GM21390 (cell line): ENCODE measurements at regions not wholly inside any gene's neighbourhood (a gene's known extent, or its start where the extent isn't known, plus 50 kb on each side); places are given as distances from the start of the nearest gene placed in this dataset.

Source experiments
- ATAC-seq: cut with Tn5 transposase; IDR thresholded peaks from one replicate; pipeline ENCODE4 v1.9.1; 2021; ENCODE audit not compliant: unreplicated experiment

DNA sequence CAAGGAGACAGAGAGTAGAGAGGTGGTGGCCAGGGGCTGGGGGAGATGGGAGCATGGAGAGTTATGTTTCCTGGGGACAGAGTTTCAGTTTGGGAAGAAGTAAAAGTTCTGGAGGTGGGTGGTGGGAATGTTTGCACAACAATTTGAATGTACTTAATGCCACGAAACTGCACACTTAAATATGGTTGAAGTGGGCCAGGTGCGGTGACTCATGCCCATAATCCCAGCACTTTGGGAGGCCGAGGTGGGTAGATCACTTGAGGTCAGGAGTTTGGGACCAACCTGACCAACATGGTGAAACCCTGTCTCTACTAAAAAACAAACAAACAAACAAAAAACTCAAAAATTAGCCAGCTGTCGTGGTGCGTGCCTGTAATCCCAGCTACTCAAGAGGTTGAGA, 137.2 kb downstream of the PFKFB3 start:
- ATAC-seq, result no peak

DNA sequence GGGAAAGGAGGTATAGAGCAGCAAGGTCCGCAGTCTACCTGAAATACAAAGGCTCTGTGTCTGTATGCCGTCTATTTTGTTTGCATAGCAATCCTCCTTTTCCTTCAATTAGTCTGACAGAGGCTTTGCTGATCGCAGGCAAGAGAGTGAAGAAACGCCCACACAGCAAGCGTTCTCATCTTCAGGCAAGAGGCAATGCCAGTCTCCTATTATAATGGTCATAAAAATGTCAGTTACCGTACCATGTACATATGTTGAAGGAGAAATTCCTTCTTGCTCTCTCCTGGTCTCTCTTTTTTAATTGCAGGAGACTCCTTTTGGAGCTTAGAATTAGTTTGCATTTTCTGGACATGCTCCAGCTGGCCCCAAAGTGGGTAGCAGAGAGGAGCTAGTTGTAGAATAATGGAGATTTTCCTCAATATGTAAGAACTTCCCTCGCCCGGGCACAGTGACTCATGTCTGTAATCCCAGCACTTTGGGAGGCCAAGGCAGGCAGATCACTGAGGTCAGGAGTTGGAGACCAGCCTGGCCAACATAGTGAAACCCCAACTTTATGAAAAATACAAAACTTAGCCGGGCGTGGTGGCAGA, 139.5 kb downstream of the PFKFB3 start:
- ATAC-seq, result no peak

DNA sequence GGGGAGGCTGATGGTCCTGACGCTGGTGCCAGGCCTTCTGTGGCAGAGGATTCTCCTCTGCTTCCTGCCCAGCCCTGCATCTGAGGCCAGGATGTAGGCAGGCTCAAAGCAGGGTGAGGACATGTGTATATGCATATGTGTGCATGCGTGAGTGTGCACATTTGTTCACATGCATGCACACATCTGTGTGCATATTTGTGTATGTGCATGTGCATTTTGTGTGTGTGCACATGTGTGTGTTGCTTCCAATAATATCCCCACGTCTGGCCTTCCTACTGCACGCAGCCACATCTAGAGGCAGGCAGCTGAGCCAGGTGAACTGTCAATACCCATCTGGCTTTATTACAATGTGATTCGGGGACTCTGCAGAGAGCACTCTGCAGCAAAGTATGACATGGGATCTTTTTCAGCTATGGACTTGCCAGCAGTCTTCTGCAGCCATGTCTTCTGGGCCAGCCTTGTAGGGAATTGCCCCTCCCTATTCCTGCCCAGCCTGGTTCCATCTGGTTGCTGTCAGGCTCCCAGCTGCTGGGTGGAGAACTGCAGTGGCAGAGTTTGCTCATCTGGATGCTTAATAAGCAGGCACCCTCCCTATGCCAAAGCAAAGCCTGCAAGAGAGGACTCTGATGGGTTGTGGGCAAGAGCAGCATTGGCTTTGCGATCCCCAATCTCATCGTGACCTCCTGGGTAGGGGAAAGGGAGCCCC, 140.7 kb downstream of the PFKFB3 start:
- no peak for ATAC-seq

DNA sequence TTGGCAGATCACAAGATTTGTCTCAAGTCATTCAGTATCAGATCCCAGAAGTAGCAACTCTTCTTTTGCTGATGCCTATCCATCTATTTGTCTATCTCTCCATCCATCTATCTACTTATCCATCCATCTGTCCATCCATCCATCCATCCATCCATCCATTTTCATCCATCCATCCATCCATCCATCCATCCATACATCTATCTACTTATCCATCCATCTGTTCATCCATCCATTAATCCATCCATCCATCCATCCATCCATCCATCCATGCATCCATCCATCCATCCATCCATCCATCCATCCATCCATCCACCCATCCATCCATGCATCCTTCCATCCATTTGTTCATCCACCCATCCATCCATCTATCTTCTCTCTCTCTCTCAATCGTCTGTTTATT, 142.7 kb downstream of the PFKFB3 start:
- ATAC-seq, result no peak

DNA sequence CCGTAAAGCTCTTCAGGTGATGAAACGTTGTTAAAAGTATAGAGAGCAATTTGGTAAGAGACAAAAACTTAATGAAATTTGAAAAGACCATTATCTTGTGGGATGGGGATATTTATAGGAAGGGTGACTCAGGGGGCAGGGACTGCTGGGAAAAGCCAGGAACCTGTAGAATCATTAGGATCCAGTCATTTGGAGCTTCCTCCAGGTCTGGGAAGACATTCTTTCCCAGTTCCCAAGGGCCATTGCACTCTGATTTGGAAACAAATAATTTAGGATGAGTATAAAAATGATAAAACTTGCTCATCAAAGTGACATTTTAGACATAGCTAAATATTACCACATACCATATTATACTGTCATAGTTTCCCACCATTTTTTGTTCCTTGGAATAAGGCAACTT, 143.9 kb downstream of the PFKFB3 start:
- no peak for ATAC-seq

DNA sequence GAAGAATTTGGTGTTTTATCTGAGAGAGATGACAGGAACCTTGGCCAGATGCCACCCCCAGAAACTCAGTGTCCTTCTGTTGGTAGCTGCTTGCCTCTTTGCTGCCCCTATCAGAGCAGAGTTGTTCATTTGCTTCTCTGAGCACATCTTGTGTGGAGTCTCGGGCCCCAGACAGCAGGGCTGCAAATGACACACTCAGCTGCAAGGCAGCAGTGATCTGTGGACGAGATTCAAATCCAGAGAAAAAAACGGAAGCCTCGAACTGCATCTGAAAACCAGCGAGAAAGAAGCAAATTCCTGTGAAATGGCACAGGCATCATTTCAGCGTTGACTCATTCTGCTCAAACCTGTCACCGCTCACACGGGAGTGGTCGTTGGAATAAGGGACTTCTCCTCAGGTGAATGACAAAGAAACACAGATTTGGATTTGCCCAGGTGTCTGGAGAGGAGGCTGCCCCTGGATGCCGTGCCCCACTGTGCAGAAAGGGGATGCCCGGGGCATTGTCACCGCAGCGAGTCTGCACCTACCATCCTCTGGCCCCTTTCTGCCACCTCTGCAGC, 144.7 kb downstream of the PFKFB3 start:
- peak; percentile 38 for ATAC-seq

DNA sequence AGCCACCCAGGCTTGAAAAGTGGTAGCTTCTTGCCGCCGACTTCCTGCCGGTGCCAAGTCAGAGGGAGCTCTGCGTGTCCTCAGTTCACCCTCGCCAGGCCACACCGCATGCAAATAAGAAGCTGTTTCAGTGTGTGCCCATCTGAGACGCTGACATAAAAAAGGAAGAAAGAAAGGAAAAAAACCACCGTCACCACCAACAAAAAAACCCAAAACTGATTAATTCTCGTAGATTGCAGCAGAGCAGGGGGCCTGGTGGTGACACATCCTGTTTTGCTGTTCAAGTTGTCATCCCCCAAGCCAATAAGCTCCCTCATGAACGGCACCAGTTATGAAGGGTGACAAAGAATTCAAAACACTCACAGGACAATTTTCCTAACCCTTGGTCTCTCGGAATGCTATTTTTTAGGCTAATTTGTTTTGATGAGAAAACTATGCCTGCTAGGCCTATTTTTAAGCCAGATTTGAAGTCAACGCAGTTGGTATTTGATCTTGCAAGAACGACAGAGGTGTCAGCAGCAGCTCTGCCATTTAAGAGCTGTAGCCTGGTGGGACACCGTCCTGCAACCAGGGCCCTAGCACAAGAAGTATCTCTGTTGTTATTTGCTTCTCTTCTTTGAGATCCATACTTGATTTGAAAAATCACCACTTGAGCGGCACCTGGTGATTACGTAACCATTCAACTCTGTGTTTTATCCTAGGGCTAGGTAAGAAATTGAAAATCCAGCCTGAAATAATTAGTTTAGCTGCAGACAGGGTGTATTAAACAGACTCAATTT, 145.6 kb downstream of the PFKFB3 start:
- ATAC-seq, result peak; percentile 91

DNA sequence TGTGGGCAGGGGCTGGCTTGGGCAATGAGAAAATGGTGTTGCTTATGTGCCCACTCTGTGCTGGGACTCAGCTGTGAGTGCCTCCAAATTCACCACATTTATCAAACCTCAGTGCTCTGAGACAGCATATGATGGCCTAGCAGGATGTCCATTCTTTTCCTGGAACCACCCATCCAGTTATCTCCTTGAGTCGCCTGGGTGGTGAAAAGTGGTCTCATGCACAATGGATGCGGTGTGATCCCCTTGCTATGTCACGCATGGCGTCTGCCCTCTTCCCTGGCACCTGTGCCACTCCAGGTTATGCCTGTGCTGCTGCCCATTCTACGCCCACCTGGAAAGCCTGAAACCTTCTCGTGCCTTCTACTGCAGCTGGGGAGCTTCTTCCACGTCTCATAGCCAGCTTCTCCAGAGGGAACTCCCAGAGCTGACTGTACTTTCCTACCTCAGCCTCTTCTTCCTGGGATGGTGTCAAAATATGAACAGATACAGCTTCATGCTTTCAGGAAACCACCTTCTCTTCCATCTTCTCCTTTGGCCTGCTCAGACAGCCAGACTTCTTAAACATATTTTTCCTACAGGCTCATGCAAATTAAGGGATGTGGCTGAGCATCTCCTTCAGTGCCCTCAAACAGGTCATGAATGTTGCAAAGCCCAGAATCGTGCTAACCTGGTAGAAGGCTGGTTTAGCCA, 147.3 kb downstream of the PFKFB3 start:
- ATAC-seq, result no peak

DNA sequence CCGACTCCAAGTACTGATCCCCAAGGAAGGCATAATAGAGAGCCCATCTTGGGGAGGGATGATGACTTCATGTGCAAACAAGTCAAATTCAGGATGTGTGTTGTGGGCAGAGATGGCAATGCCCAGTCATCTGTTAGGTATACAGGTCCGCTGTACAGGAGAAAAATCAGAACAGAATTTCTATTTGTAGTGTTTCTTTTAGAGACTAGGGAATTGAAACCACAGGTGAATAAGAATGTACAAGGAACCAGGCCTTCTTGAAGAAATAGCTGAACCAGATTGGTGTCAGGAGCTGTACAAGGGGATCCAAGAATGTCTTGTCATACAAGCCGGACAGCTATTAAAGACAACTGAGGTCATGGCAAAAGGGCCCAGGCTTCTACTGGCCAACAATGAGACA, 147.9 kb downstream of the PFKFB3 start:
- no peak for ATAC-seq

DNA sequence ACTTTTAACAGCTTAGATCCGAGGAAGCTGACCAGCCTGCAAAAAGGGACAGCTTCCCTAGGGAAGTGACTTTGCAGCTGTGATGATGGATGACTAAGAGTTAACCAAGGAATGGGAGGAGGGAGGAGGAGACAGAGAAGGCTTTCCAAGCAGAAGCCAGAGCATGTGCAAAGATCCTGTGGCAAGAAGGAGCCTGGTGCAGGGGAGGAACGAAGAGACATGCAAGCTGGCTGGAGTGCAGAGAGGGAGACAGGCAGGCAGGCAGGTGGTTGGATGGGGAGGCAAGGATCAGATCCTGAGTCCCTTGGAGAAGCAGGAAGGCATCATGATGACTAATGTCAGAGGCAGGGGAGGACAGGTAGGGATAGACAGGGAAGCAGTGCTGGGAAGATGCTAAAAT, 148.8 kb downstream of the PFKFB3 start:
- no peak for ATAC-seq

DNA sequence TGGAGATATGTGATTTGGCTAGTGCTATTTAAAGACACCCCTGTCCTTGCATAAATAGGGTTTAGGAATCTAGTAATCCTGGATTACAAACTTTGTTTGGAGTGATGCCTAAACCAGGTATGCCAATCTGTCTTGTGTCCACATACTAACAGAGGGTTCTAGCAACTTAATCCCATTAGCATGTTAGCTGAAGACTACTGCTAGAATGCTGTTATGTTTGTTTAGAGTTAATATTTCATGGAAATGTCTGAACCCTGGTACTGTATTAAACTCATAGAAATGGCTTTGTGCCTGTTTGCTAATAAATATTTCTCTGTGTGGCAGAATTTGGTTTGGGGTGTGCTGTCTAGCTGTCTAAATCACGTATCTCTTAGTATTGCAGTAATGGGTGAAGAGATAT, 150.8 kb downstream of the PFKFB3 start:
- no peak for ATAC-seq

DNA sequence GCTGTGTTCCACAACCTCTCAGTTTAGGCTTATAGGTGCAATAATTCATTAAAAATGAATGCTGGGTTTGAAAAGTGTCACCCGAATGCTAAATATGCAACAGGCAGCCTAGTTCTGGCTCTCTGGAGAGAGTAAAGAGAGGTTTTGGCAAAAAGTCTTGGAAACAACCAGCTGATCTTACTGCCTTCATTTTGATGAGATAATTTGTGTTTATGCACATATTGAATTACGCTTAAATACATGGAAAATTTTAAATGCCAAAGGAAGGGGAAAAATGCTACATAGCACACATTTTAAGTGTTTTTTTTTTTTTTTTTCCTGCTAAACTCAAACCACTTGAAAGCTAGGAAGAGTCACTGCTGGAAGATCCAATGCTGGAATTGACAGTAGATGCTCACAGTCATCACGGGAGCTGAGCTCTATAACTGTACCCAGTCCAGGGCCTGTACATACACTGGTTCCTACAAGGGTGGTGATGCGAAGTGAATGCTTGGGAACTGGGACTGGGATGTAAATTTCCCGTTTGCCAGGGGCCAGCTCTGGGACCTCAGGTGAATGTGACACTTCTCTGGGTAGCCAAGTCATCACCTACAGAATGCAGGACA, 151.5 kb downstream of the PFKFB3 start:
- ATAC-seq, result no peak

DNA sequence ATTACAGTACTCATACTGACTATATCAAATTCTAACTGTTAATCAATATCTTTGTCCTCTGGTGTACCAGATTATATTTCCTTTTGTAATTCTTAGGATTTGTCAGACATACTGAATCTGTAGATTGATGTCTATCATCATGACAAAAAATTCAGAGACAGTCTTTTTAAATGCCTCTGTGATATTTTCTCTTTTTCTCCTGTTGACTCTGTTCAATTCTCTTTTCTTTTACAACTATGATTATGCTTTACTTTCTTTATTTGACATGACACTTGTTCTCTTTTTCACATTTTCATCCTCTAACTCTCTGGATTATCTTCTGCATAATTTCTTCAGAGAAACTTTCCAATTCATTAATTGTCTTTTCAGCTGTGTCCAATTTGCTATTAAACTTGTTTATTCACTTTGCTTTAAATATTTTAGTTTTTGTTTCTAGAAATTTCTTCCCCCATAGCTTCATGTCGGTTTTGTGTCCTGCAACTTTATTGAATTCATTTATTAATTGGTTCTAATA, 153.6 kb downstream of the PFKFB3 start:
- ATAC-seq, result no peak

DNA sequence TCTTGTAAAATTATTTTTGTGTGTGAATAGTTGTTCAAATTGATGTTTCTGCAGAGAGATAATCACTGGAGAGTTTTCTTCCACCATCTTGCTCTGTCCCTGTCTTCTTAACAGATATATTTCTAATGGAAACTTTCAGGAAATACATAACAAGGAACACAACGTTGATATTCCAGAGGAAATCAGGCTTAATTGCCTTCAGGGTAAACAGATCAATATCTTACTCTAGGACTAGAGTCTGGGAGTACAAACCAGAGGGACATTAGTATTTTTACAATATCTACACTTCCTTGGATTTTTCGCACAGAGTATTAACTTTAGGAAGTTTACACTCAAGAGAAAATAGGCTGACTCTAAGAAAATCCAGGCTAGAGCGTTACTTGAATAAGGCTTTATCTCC, 159.1 kb downstream of the PFKFB3 start:
- ATAC-seq, result no peak

DNA sequence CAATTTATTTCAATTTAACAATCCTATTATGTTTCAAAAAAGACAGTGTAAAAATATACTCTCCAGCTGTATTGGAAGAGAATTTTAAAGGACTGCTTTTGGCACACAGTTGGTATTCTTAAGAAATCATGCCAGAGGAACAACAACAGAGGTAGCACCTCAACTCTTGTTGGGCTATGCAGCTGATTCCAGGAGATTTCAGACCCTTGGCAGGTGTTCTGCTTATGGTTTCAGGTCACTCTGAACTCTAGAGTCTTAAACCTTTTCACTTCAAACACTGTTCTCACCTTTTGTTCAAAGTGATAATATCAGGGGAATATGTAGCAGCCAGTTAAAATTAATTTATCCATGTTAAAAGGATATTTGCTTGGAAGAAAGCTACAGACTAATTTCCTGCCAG, 160.1 kb downstream of the PFKFB3 start:
- ATAC-seq, result no peak

DNA sequence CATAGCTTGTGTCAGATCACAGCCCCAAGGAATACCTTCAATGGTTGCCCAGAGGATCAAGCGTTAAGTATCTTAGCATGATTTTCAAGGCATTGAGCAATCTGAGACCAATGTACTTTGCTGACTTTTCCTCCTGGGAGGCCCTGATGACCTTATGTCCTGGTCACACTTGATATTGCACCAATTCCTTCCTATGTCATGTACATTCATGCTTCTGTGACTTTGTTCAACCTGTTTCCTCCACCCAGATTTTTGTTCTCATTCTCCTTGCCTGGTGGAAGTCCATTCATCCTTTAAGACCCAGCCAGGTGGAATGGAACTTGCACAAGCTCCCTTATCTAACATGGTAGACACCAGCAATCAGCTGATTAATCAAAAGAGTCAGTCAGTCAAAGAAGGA, 160.8 kb downstream of the PFKFB3 start:
- ATAC-seq, result no peak

DNA sequence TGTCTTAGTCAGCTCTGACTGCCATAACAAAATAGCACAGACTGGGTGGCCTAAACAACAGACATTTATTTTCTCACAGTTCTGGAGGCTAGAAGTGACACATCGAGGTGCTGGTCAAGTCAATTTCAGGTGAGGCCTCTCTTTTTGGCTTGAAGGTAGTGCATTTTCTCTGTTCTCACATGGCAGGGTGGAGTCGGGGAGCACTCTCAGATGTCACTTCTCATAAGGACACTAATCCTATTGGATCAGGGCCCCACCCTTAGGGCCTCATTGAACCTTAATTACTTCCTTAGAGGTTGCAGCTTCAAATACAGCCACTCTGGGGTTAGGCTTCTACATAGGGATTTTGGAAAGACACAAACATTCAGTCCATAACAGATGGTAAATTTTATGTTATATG, 161.6 kb downstream of the PFKFB3 start:
- ATAC-seq, result no peak

DNA sequence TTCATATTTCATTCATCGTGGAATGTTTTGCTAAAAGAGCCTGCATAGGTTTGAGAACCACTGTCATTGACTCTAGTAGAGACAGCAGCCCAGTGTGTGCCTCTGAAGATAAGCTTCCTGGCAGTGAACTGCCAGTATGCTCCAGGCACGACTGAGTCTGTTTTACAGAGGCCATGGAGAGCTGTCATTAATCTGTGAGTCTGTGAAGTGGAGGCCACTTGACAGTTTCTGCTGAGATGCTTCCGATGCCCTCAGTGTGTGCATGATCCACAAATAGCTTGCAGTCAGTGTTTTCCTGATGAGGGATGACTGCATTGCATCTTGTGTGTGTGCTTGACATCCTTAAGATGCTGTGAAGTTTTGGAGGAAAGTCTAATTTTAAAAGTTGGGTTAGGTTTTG, 162.2 kb downstream of the PFKFB3 start:
- no peak for ATAC-seq

DNA sequence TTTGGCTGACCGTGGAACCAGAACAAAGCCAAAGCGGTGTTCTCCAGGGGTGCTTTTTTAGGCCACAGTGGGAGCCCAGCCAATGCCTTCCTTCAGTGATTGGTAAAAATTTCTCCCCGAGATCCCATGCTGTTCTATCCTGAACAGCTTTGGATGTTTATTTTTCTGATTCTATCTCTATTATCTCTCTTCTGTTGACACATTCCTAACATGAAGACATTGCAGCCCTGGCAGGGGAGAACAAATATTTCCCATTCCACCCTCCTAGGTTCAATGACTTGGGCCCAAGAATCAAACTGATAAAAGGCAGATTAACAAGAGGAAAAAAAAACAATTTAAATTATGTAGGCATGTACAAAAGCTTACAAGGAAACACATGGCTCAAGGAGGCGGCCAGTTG, 162.7 kb downstream of the PFKFB3 start:
- ATAC-seq, result no peak
